Nucleus accumbens (tissue), 56 donors: ENCODE measurements at regions not wholly inside any gene's neighbourhood (a gene's known extent, or its start where the extent isn't known, plus 50 kb on each side); places are given as distances from the start of the nearest gene placed in this dataset.

Source experiments
- DNase-seq, 56 donors: peaks; one replicate each; lab custom pipeline; 2025; lab: John Stamatoyannopoulos, UW

GRCh38 chr2:71939588-71940535 is 207.8 kb downstream of the CYP26B1 start:
- DNase-seq: no peak

- DNase-seq: no peak
These were observed 208.7 kb downstream of the CYP26B1 start for GRCh38 chr2:71938659-71939587.

- DNase-seq: no peak
These were observed 209.6 kb downstream of the CYP26B1 start for GRCh38 chr2:71938108-71938507.

GRCh38 chr2:71937396-71937795 is 210.3 kb downstream of the CYP26B1 start:
- DNase-seq: no peak

GRCh38 chr2:71936076-71937030 is 211.3 kb downstream of the CYP26B1 start:
- DNase-seq: no peak

- no peak for DNase-seq
These were observed 212.3 kb downstream of the CYP26B1 start for GRCh38 chr2:71935262-71935848.

- DNase-seq: no peak
These were observed 212.9 kb downstream of the CYP26B1 start for GRCh38 chr2:71934595-71935261.

- no peak for DNase-seq
These were observed 213.4 kb downstream of the CYP26B1 start for GRCh38 chr2:71934320-71934593.

GRCh38 chr2:71933467-71934319 is 214.0 kb downstream of the CYP26B1 start:
- DNase-seq: no peak

GRCh38 chr2:71932780-71933466 is 214.7 kb downstream of the CYP26B1 start:
- DNase-seq: no peak

GRCh38 chr2:71932037-71932779 is 215.5 kb downstream of the CYP26B1 start:
- DNase-seq: no peak

GRCh38 chr2:71930049-71930681 is 217.5 kb downstream of the CYP26B1 start:
- no peak for DNase-seq

- DNase-seq: no peak
These were observed 218.2 kb downstream of the CYP26B1 start for GRCh38 chr2:71929482-71929772.

GRCh38 chr2:71928734-71929481 is 218.8 kb downstream of the CYP26B1 start:
- no peak for DNase-seq

GRCh38 chr2:71927757-71928715 is 219.6 kb downstream of the CYP26B1 start:
- DNase-seq: no peak
